DMS79 (cell line): ENCODE measurements at regions not wholly inside any gene's neighbourhood (a gene's known extent, or its start where the extent isn't known, plus 50 kb on each side); places are given as distances from the start of the nearest gene placed in this dataset.

Experiments
- DNase-seq: peaks from one replicate; lab custom pipeline; 2025; lab: John Stamatoyannopoulos, UW

DNA sequence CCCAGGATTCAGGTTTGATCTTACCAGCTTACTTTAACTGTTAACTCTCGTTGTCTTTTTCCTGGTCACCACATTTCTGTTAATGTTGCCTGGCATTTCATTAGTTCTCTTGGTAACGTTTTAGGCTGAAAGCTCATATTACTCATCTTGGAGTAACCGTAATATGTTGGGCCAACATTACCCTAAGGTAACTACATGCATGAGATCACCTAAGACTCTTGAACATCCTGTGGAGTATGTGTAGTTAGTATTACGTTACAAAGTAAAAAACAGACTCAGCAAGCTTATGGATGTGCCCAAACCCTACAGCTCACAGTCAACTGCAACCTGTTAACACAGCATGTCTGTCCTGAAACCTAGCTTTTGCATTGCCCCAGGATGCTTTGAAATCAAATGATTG lies 203.3 kb upstream of the HS3ST1 start:
- no peak for DNase-seq

DNA sequence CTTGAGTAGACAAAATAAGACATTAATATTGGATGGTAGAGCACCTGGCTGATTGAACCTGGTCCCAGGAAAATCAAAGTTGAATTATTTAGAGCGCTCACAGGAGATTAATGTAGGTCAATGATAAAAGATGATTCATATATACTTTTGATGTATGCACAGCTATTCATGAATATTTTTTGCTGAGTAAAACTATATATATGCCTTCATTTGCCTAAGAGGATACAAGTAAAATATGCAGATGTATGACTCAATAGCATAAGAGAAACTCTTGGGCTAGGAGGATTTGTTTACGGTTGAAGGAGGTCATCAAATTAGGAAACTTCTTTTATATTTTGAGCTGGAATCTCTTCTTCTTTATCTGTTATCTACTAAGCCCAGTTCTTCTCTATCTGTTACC lies 202.7 kb upstream of the HS3ST1 start:
- DNase-seq, result no peak

DNA sequence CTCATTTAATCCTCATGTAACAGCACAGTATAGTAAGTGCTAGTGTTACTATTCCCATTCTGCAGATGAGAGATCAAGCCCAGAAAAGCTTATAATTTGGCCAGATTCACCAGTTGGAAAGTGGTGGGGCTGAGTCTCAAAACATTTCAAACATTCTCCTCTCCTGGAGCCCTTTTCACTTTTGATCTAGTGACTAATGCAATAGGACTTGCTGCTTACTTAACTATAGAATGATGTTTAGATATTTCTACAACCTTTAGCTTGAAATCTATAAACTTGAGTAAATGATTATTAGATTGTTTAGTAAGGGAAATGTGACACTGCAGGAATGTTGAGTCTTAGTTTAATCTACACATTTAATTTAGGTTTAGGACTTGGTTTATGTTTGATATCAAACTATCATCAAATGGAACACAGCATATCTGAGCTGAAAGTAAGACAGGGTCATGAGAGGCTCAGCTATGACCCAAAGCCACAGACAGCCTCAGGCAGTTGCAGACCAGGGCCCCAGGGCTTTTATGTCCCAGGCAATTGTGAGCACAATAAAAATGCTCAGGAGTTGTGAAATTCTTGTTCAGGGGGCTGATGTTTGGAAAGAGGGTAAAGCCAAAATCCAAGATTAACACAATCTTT lies 199.5 kb upstream of the HS3ST1 start:
- DNase-seq, result no peak

DNA sequence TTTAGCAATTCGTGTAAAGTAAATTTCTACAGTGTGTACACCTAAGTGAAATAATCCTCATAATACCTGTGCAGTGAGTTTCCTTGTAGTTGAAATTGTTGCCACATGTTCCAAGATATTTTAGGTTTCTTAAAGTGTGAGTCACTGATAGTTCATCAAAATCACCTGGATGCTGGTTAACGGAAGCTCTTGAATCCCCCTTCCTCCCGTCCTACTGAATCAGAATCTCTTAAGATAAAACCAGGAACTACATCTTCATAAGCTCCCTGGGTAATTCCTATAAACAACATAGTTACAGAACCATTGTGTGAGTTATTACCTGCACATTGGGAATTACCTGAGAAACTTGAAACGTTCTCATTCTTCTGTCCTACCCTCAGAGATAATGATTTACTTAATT lies 197.4 kb upstream of the HS3ST1 start:
- no peak for DNase-seq

DNA sequence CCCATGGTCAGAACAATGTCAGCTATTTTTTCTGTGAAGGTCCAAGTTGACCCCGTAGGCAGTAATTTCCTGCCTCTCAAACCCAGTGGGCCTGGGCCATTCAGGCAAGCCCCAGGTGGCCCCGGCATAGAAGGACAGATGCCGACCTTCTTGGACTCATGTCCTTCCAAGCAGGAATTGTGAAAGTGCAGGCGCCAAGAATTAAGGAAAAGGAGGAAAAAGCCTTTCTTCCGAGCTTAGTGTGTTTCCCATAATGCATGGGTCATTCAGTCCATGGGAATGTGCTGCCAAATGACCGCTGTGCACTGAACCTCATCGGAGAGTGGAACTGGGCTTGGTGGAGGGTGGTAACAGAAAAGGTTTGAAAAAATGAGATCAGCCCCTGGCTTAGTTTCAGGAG lies 196.5 kb upstream of the HS3ST1 start:
- DNase-seq, result no peak

DNA sequence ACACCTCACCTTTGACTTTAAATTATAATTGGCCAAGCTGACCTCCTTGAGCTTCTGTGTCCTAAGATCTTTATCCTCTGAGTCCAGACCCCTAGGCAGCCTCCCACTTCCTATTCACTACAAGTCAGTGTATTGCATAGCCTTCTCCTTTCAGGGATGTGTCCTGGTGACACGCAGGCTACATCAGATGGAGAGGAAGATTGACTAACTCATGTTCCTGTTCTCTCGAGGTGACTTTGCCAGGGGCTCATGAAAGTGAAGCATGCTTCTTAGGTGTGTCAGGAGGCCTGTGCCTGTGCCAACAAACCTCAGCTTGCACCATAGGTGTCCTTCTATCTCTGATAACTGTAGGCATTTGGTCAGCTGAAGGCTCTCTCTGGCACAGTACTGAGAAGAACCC lies 195.7 kb upstream of the HS3ST1 start:
- DNase-seq, result no peak

DNA sequence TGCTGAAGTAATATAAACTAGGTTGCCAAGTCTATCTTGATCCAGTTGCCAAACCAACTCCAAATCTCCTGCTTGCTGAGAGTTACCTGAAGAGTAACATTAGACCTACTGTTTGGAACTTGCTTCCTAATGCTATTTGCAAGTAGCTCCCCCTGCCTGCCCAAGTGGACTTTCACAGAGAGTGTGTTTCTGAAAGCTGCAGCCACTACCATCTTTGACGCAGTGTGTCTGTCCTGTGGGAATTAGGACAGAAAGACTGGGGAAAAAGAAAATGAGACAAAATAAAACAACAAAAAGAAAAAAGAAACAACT lies 195.0 kb upstream of the HS3ST1 start:
- DNase-seq, result no peak

DNA sequence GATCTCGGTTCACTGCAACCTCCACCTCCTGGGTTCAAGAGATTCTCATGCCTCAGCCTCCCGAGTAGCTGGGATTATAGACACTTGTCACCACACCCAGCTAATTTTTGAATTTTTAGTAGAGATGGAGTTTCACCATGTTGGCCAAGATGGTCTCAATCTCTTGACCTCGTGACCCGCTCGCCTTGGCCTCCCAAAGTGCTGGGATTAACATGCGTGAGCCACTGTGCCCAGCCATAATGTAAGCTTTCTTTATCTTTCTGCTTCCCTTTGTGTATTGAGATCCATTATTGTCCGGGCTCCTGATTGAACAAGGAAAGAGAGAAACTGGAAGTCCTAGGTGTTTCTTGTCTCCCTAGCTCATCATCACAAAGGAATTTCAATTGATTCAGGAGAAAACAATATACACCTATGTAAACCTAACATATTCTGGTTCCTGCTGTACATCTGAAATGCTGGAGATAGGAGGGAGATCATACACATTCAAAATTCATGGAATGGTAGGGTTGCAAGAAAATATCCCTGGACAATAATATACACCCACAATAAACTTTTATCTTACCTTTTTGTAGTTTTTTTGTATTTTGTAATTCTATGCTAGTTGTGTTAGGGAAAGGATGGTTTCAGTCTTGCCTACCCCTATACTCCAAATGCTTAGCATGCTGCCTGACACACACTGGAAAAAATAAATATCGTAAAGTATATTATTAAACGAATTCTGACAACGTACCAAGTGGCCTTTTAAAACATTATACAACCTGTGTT lies 194.4 kb upstream of the HS3ST1 start:
- DNase-seq, result no peak

DNA sequence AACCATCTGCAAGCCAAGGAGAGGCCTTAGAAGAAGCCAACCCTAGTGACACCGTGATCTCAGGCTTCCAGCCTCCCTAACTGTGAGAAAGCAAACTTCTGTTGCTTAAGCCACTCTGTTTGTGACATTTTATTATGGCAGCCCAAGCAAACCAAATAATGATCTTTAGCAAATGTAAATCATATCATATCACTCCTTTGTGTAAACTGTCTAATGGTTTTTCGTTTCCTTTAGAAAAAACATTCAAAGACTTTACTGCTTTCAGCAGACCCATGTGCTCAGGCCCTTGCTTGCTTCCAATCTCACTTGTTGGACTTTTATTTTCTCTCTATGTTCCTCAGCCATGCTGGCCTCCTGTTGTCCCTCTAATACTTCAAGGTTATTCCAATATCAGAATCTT lies 192.2 kb upstream of the HS3ST1 start:
- DNase-seq, result no peak

DNA sequence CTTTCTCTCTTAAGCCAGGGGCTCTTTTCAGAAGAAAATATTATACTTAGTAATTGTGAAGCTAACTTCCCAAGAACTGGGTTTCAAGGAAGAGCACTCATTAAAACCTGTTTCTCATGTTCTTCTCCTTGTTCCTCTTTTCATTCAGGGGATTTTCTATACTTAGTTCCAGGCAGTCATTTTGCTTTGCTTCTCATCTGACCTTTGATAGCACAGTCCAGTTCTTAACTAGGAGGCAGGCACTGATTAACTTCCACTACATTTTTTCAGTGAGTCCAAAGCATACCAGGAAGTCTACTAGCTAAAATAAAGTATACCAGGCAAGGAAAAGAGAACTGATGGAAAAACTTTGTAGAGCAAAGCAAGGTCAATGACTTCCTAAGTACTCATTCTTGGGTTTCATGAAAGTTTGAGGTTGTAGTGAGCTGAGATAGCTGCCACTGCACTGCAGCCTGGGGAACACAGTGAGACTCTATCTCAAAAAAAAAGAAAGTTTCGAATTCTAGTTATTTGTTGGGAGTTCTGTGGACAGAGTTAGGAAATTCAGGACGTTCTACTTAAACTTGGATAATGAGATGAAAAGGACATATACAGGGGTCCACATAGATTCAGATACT lies 190.1 kb upstream of the HS3ST1 start:
- no peak for DNase-seq

DNA sequence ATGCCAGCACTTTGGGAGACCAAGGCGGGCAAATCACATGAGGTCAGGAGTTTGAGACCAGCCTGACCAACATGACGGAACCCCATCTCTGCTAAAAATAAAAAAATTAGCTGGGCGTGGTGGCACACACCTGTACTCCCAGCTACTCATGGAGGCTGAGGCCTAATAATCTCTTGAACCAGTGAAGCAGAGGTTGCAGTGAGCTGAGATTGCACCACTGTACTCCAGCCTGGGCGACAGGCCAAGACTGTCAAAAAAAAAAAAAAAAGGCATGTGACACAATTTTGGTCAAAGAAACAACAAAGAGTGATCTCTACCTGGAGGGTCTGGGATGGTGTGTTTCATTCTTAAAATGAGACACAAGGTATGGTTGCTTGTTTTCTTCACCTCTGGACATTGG lies 188.2 kb upstream of the HS3ST1 start:
- DNase-seq, result no peak

DNA sequence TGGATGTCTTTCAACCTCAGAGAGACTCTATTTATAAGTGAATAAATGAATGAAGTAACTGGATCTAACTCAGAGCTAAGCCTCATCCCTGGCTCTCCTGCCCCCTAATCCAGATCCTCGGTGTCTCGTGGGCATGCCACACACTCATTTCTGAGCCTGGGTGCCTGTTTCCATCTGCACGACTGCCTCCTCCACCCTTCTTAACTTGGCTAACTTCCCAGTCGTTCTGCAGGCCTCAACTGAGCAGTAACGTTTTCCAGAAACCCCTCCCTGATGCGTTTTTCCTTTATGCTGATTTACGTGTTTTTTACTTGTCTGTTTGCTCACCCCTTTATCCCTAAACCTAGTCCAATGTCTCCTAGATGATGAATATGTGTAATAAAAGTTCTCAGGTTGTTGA lies 186.9 kb upstream of the HS3ST1 start:
- no peak for DNase-seq

DNA sequence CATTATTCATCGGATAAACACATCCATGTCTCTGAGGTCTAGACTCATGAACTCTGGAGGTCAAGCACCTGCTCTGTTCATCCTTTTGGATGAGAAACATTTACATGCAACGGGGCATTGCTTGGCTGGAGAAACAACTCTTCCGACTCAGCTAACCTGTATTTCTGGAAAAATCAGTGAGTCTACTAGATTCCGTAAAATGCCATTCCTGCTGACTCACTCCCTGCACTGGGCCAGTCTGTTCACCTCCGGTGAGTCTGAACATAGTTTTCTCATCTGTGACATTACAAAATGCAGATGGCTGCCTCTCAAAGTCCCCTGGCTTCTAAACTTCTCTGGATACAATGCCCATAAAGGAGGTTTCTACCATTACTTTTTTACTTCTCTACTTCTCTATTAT lies 185.7 kb upstream of the HS3ST1 start:
- no peak for DNase-seq

DNA sequence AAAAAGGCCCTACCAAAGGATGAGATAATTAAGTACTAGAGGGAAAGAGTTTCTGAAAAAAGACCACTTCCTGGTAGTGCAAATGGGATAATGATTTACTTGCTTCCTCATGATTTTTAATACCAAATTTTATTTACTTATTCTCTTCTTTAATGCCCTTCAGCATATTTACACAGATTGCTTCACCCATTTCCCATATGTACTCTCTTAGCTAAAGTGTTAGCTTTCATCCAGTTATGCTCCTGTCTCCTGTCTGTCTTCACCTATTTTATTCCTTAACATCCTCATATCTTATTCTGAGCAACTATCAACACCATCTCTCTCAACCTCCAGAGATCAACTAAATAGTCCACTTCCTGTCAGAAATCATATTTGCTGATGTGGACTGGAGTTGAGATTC lies 183.2 kb upstream of the HS3ST1 start:
- DNase-seq, result no peak

DNA sequence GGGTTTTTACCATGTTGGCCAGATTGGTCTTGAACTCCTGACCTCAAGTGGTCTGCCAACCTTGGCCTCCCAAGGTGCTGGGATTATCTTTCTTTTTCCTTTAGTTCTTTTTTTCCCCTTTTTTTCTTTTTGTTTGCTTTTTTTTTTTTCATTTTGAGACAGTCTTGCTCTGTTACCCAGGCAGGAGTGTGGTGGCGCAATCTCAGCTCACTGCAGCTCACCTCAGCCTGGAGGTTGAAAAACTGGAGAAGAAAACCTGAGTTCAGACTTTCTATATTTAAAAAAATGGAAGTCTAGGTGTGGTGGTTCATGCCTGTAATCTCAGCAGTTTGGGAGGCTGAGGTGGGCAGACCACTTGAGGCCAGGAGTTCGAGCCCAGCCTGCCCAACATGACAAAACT lies 181.1 kb upstream of the HS3ST1 start:
- no peak for DNase-seq

DNA sequence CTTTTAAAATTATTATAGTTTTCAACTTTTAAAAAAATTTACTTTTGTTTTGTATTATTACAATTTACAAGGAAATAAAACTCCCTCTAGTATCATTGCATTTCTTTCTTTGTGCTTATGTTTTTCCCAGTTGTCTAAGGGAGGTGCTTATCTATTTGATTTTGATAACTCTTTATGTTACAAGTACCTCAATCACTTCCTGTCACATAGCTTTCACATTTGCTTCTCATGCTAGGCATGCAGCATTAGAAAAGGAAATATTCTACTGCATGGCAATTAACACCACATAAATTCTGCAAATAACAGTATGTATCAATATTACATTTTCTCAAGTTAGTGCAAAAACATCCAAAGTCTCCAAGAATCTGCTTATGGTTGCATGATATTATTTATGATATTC lies 180.3 kb upstream of the HS3ST1 start:
- no peak for DNase-seq

DNA sequence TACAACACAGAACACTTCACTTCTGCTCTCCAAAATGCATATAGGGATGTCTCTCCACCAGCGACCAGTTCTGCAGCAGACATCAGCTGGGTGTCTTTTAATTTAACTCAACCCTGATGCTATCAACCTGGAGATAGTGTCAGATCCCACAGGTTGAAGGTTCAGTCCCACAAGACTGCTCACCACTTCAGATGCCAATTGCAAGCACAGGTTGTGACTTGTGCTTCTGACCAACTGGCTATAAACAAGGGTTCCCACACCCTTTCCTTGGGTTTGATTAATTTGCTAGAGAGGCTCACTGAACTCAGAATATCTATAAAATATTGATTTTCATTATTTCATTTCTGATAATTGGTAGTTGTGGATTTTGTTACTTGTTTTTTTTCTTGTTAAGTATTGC lies 177.4 kb upstream of the HS3ST1 start:
- DNase-seq, result no peak

DNA sequence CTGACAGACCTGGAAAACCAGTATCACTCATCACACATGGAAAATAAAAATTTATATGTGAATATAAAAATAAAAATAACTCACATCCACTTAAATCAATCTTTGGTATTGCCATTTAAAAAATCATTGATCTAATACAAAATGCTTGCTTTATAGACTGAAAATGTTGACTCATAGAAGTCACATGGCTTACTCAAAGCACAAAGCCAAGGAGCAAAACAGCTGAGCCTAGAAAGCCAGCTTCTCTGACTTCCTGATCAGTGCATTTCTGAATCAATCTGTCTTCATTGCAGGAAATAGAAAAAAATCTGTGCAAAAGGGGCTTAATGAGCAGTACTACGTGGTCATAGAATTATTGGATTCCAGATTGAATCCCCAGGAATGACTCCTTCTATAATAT lies 176.9 kb upstream of the HS3ST1 start:
- DNase-seq, result no peak

DNA sequence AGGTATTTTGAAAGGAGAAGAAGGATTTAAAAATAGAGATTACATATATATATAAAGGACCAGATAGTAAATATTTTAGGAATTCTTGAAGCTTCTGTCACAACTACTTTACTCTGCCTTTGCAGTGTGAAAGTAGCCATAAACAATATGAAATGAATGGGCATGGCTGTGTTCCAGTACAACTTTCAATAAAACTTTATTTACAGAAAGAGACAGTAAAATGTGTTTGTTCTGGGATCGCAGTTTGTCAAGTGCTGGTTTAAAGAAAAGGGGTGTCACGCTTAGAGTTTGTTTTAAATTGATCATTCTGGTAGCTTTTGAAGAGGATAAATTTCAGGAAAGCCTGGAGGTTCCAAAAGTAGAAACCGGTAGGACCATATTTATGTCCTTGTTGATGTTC lies 176.1 kb upstream of the HS3ST1 start:
- no peak for DNase-seq

DNA sequence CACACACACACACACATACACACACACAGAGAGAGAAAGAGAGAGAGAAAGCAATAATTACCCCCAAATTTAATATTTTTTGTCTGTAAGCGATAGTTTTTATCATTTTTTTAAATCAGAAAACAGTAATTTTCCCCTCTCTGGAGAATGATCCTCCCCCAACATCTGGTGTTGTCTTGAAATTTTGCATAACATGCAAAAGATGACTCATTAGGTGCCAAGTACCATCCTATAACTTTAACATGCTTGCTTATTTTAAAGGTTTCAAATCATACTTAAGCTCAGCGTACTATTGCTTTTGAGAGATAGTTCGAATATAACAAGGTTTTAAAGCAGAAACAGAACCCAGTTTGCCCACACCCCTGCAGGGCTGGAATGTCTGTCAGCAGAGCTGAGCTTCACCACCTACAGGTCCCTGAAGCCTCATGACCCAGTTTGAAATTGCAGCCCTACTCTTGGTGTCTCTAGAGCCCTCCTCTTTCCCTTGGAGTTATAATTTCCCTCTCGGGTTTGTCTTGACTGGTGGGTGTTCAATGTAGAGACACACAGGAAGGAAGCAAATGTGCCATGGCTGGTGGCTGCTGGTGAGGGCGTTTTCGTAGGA lies 175.0 kb upstream of the HS3ST1 start:
- no peak for DNase-seq

DNA sequence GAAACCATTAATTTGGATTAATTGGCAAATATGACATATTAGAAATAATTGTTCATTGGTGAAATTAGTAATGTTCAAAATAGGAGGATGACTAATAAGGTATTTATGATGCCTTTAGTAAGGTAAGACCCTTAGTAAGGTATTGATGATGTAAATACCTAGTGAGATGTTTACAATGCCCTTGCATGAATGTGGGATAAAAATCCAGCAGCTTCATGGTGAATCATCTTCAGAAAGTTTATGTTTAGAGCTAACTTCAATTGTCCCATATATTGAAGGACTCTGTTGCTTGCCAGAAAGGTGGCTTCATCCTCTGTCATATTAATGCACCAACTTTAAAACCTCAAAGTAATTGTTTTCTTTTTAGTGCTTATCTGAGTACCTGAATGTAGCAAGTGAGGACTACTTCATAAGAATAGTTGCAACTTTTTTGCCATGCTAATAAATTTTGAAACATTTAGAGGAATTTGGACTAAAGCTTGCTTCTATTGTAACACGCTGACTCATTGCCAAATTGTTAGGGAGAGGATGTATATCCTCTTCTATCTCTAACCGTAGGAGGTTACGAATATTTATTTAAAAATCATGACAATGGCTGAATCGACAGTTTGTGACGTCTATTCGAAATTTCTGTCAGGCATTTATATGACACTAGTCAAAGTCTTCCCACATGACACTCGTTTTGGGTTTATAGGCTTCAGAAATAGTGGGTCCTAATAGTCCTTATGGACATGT lies 174.1 kb upstream of the HS3ST1 start:
- no peak for DNase-seq

DNA sequence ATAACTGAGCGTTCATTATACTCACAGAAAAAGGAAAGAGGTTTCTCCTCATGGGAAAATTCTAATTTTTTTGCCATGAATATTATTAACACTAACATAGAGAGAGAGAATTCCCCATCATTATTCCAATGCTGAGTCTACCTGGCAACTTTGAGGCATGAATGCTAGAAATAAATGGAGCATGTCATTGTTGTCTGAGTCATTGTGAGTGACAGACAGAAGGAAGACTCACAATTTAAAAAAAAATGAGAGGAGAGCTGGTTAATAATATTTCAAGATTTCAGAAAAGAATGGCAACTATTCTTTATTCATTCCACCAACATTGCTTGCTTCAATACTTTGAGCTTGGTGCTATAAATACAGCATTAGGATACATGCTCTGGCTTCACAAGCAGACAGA lies 170.4 kb upstream of the HS3ST1 start:
- no peak for DNase-seq

DNA sequence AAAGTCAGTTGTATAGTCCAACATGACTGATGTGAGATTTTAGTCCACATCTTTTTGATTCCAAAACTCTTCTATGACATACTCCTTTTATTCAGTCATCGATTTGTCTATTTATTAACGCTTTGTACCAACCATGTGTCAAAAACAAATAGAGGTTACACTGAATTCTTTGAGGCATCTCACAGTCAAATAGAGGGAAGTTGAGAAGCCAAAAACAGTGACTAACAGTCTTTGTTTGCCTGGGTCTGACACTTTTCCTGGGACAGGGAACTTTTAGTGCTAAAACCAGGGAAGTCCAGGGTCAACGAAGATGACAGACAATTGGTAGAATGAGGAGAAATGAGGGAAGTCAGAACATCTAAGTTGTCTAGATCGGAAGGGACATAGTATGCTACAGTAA lies 169.9 kb upstream of the HS3ST1 start:
- no peak for DNase-seq
